ENCODE measurements at regions not wholly inside any gene's neighbourhood (a gene's known extent, or its start where the extent isn't known, plus 50 kb on each side); places are given as distances from the start of the nearest gene placed in this dataset.

DNA sequence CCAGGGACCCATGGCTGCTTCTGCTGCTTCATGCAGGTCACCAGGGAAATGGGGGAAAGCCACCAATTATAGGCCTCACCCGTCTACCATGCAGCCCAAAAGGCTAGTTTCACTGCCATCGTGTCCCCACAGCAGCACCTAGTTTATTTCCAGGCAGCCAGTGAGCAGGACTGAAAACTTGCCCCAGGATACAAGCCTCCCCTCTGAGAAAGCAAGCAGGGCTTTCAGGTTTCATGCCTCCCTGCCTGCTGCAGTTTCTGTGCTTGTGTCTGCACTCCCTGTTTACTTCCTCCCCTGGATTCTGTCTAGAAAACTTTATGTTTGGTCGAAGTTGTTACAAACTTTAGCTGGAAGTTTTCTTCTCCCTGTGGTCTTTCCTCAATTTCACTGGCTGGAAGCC is 319.1 kb downstream of the ANXA1 start:
- DNase-seq = no peak

DNA sequence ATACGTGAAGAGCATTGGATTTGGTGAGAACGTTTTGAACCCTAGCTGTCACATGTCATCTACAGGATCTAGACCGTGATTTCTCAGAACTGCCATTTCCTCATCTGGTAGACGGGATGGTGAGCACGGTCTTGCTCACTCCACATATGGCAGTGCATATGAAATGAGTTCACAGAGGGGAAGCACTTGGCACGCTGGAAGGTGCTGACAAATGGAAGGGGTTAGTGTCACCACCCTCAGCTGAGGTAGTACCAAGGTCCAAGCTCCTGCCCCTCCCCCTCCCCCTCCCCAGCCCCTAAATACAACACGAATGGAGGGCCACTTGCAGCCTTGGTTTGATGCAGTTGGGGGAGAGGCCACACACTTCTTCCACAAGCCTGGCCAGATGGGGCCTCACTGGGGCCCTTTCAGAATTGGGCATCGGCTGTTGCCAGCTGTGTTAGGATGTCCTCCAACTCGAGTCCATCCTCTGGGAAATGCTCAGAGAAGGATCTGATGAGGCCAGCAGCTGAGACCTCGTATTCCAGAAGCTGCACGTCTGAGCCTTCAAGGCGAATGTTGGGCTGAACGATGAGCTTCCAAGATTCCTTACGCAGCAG is 322.4 kb downstream of the ANXA1 start:
- no peak for DNase-seq

DNA sequence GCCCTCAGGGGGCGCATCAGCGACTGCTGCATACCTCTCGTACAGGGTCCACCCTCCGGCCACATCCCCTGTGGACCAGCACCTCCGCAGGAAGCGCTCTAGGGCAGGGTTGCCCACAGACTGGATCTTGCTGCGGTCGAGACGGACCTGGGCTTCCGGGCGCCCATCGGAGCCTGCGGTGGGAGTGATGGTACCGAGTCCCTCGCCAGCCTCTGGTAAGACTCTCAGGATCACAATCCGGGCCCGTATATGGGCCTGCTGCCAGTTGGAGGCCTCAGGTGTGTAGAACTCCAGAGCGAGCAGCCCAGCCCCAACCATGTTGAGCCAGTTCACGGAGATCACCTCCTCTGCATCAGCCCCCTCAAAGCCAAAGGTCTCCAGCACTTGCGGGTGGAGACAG is 323.0 kb downstream of the ANXA1 start:
- DNase-seq = no peak

DNA sequence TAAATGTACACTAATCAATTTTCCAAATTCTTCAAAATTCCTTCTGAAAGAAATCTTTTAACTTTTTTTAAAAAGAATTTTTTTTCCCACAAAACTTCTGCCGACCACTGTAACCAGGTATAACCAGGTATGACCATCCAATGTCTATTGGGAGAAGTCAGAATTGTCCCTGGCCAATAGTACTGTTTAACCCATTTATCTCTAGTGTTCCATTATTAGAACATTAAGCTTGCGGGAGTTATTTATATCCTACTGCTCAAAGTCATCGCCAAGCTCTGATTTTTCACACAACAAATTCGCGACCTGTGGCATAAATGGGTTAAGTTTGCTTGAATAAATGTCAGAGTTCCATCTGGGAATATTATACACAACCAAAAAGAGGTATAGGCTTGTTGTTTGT is 343.2 kb downstream of the ANXA1 start:
- DNase-seq = no peak

DNA sequence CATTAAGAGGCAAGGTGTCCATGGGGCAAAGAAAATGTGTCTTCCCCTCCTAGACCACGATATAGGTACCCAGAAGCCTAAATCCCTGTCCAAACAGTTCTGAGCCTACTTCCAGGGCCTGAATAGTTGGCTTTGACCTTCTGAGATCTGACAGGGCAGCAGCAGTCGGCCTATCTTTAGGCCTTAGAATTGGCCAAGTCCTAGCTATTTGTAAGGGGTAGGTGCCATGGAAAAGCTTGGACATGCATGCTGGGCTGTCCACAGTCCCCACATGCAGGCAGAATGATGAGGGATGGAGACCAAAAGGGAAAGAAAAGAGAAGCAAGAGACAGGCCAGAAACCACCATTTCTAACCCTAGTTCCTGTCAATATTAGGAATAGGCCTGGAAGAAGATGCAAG is 346.1 kb downstream of the ANXA1 start:
- DNase-seq = no peak

DNA sequence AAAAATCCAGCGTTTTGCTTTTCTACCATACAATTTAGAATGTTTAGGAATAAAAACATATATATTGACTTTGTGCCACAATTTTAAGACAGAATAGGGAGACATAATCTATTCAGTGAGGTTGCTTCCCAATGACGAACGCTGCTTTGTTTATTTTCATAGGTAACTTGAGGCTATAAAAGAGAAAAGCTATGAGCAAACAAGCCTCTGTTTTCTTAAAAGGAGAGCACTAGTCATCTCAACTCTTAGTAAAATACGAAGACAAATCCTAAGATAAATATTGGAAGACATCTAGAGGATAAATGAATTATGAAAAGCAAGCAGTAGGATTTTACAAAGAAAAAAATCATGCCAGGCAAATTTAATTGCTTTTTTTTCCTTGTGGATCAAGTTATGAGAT is 363.6 kb downstream of the ANXA1 start:
- no peak for DNase-seq

DNA sequence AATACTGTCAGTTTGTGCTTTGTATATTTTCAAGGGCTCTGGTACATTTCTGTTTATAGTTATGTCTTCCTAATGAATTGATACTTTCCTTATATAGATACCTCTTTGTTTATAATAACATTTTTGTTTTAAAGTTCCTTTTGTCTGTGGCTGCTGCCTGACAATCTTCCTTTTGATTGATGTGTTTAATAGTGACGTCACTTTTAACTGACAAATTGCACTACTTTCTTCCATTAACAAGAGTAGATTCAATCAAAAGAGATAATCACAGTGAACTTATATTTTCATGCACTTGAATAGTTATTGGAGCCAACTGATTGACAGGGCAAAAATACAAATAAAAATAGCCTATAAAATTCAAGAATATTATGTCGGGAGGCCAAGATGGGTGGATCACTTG is 371.7 kb downstream of the ANXA1 start:
- DNase-seq = no peak

DNA sequence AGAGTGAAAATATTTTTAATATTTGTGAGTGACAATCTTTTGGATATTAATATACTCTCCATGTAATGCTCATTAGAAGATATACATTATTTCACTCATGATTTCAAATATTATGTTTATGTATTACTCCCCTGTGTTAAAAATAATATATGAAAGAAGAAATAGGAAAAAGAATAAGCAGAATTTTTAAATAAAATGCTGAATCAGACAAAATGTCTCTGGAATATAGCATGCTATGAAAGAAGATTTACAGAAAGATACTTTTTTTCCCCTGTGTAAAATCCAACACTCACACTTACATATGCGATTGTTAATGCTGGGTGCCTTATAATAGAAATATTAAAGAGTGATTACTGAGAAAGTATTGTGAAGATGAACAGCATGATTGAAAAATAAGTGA is 373.7 kb downstream of the ANXA1 start:
- no peak for DNase-seq

DNA sequence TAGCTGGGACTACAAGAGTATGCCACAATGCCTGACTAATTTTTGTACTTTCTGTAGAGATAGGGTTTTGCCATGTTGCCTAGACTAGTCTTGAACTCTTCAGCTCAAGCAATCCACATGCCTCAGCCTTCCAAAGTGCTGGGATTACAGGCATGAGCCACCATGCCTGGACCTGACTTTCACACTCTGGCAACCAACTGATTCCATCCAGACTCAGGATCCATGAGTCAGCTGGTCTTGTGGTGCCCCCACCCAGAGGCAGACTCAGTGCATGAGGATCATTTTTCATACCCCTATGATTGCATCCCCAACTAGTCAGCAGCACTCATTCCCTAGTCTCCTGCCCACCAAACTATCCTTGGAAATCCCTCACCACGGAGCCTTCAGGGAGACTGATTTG is 375.9 kb downstream of the ANXA1 start:
- DNase-seq = no peak

DNA sequence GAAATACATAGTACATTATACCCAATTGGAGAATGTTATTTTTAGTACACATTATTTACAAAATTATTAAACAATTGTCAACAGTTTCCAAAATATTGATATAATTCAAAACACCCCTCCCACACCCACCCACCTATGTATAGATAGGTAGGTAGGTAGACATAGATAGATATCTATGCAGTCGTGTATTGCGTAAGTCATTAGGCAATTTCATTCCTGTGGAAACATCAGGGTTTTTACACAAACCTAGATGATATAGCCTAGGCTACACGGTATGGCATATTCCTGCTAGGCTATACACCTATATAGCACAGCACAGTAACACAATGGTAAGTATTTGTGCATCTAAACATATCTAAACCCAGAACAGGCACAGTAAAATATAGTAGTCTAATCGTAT is 377.3 kb downstream of the ANXA1 start:
- DNase-seq = no peak

DNA sequence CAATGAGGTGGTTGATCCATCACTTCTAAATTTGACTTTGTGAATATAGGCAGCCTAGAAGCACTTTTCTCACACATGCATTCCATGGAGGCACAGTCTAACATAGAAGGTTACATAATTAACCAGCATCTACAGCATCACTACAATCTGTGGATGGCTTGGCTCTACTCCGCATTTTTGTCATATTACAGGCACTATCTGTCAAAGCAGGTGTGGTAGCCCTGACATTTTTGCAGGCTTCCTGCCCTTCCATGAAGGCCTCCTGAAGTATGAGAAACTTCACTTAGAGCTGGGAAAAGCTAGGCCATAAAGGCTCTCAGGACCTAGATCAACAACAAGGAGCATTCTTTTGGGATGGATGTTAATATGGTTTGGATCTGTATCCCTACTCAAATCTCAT is 378.0 kb downstream of the ANXA1 start:
- no peak for DNase-seq

DNA sequence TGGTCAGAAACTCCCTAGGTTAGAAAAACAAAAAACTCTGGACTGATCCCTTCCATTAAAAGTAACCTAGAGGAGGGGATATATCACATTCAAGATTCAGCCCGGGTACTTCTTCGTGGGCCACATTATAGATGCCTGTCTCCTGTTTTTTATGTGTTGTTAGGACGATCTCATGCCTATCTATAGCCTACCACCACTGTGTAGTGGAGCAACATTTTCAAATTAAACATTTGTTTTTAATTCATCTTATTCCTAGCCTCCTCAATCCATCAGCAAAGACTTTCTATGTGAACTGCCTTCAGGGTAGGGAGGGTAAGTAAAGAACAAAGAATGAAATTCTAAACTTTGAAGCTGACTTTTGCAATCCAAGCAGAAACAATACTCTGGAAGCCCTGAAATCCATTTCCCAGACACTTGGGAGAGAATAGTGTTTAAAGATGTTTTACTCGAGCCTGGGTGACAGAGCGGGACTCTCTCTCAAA is 379.4 kb downstream of the ANXA1 start:
- DNase-seq = no peak

DNA sequence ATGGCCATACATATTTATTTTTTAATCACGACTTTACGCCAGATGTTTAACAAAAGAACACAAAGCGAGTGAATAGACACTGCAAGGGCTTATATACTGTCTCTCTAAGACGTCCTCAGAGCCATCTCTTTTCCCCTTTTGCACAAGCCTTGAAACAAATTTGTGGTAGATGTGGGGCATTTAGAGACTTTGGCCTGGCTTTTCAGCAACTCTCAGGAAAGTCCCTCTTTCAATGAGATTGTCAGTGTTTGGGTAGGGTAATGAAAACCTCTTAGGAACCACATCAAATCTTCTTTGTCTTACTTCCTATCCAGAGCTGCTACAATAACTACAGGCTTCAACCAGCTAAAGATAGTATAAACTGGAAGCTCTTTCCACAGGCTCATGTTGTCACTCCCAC is 380.0 kb downstream of the ANXA1 start:
- no peak for DNase-seq

DNA sequence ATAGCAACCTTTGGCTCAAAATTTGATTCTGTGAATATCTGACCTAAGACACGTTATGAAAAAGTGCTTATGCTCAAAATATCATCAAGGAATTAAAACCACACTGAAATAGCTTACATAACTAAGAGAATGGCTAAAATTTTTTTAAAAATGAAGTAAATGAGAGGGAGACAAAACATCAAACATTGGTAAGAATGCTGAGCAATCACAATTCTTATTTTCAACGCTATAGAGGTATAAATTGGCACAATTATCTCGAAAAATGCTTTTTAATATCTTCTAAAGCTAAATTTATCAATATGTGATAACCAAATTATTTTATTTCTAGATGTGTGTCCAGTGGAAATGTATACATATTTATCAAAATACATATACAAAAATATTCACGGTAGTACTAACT is 381.3 kb downstream of the ANXA1 start:
- DNase-seq = no peak

DNA sequence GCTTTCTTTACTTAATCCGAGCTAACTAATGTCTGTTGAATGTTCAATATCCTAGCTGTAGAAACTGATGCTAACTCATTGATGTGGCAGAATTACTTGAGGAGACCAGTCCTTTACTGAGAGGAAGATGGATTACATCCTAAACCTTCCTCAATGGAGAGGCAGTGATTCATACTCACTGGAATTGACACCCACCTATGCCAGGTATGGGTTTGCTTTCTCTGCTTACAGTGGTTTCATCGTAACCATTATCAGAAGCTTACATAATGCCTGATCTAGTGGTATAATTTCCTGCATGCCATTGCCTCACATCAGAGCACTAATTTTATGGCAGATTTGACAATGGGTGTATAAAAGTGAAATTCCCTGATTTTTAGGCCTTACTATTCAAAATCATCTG is 384.7 kb downstream of the ANXA1 start:
- DNase-seq = no peak

DNA sequence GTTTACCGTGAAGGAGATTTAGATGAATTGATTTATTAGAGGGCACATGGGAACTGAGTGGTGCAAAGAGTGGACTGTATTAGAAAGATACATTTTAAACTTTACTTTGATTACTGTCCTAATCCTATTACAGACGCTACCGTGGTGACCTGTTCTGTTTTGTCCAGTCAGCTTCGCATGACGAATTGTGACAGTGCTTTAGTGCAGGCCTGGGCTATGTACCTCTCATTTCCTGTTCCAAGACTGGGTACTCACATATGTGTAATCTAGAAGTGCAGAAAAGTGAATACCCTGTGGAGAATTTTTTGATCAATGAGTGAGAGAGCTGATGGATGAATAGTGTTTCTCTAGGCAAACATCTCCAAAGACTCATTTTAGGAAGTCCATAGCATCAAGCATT is 385.9 kb downstream of the ANXA1 start:
- DNase-seq = no peak

DNA sequence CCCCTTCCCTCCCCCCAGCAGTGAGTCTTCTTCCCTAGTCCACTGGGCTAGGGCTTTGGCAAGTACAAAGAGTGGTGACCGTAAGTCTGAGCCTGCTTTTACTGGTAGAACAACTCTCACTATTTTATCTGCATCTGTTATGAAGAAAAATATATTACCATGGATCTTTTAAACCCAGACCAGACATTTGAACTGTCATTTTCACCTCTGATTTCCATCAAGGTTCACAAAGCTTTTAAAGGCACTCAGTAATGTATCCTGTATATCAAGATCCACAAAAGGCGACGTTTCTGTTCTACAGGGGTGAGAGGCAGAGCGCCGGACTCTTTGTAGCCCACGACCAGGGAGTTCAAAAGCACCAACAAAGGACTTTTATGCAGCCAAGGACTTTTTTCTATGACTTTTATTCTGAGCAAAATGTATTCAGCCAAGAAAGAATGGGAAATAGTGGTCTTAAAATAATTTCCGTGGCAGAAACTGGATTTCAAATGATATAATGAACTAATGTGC is 388.3 kb downstream of the ANXA1 start:
- no peak for DNase-seq

DNA sequence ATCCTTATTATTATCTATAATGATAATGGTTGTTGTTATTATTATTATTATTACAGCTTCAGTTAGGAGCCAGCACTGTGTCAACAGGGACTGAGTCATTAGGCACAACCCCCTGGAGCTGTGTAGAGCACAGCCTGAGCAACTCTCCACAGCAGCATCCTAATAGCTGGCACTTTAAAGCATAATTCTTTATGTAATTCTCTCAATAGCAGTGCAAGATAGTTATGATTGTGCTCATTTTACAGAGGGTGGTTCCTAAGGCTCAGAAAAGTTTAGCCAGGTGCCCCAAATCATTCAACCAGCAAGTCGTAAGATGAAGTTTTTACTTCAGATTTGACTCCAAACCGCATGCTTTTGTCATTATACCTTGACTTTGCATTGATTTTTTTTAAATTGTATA is 390.3 kb downstream of the ANXA1 start:
- DNase-seq = no peak

DNA sequence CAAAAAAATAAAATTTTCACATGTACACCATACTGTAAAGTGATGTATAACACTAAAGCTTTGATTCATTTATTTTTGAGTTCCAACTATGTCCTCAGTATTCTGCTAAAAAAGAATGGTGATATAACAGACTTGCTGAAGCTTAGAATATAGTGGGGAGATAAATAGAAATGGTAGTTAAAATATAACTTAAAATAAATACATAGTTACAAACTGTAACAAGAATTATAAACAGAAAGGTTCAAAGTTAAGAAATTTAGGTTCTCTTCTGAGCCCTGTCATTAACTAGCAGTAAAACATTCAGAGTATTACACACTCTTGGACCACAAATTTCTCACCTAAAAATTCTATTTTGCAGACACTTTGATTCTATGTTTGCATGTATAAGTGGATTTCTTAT is 392.1 kb downstream of the ANXA1 start:
- DNase-seq = no peak

DNA sequence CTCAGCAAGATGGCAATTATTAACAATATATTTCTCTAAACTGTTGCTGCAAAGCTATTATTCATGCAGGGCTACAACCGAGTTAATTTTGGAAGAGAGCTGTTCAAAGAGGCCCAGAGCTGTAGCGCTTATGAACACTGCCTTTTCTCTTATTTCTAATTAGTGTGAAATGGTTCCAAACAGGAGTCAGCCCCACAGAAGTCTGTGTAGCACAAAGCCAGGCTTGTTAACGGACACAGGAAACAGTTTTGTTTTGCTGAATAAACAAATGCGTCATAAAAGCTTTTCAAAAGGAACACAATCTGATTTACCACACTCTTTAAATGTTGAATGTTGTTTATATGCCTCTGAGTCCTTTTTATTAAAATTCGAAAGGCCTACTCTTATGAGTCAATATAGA is 396.5 kb downstream of the ANXA1 start:
- DNase-seq = no peak

DNA sequence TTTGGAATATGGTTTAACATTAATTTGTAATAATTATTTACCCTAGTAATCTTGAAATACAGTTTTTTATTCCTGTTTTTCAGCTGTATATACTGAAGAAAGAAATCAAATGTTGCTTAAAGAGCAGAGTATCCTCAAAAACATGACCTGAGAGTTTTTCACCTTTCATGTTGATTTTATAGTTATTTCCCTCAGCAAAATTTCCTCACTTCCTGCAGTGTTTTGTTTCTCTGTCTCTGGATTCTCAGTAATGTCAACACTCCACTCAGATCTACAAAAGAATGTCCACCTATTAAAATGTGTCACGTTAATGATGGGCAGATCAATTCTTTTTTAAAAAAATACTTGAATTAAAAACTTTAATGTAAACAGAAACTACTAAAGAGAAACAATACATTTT is 398.3 kb downstream of the ANXA1 start:
- DNase-seq = no peak

DNA sequence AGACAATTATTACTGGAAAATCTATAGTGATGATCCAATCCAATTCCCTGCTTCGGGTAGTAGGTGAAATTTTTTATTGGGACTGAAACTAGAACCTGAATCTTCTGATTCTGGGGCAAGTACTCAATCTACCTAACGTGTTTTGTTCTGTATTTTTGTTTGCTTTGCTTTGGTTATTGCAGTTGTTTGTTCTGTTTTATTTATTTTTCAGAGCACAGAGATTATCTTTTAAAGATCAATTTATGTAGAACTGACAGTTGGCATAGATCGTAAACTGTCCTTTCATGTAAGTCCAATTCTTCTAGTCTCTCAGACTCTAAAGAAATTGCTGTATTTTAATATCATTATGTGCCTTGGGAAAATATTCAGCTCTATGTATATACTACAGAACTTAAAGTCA is 401.6 kb downstream of the ANXA1 start:
- DNase-seq = no peak

DNA sequence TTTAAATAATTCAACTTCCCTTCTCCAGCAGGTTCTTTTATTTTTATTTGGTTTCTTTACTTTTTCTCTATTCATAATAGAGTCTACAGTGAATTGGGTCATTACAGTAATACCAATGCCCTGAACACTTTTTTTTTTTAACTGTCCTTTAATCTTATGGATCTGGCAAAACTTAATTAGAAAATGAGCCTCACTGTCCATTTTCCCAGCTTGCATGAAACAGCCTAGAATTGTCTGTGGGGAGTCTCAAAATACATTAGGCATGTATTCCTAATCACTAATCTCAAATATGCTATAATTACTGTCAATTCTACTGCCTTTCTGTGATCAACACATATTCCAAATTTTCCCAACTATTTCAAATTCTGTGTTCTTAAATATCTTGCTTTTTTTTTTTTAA is 406.8 kb downstream of the ANXA1 start:
- DNase-seq = no peak

DNA sequence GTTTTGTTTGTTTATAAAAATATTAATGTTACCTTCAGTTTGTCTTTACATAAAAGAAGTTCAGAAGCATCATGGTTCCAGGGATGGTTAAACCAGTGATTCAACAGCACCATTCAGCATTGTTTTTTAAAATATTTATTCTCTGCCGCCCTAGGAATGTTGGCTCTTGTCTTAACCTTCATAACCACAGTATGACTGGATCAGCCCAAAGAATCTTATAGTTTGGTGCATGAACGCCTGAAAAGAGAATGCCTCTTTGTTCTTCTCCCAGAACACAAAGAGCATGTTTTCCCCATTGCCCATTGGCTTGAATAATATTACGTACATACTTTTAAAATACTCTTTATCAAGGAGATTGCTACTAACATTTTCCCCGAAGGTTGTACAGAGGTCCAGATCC is 413.4 kb downstream of the ANXA1 start:
- no peak for DNase-seq

DNA sequence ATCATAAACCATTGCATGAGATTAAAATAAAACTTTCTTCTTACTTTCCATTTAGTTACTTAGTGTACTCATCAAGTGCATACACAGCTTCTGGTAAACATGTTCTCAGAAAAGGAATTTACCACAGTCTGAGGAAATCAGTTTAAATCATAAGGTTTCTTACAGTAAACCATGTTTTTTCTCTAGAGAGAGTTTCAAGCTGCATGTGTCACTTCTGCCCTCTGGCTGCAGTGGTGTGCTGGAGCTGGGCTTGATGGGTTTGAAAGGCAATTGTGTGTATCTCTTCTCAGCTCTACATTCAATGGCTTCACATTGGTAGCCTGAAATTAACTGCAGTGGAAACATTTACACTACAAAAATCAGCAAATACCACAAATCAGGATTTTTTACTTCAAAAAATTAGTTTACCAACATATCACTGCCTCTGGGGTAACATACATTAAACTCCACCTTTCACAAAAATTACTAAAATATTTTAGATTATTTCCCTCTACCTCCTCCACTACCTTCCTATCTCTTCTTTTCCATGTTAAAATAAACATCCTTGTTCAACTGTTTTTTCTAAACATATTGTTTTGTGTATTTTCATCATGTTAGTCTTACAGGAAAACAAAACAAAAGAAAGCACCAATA is 414.3 kb downstream of the ANXA1 start:
- peak; percentile 19 for DNase-seq
